ENCODE measurements at regions not wholly inside any gene's neighbourhood (a gene's known extent, or its start where the extent isn't known, plus 50 kb on each side); places are given as distances from the start of the nearest gene placed in this dataset.

DNA sequence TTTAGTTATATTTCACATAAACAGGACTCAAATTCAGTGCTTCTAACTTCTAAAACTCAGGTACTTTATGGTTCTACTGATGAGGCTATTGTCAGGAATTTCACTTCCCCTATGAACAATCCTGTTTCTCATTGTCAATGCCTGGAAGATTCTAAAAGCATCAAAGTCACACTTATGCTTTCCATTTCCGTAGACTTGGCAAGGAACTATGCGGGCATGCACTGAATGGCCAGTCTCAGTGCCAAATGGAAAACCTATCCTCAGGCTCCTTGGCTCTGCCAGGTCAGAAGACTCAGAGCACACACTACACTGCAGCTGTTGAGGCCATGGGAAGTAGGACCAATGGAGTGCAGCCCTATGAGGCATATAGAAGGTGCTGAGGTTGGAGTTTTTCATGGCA is 97.0 kb upstream of the PTPN13 start:
- no peaks in the 10 kb centered on the region for H3K36me3 Mint-ChIP-seq (ENCODE audit: low read depth)
- TF ChIP-seq, protein P1, sequence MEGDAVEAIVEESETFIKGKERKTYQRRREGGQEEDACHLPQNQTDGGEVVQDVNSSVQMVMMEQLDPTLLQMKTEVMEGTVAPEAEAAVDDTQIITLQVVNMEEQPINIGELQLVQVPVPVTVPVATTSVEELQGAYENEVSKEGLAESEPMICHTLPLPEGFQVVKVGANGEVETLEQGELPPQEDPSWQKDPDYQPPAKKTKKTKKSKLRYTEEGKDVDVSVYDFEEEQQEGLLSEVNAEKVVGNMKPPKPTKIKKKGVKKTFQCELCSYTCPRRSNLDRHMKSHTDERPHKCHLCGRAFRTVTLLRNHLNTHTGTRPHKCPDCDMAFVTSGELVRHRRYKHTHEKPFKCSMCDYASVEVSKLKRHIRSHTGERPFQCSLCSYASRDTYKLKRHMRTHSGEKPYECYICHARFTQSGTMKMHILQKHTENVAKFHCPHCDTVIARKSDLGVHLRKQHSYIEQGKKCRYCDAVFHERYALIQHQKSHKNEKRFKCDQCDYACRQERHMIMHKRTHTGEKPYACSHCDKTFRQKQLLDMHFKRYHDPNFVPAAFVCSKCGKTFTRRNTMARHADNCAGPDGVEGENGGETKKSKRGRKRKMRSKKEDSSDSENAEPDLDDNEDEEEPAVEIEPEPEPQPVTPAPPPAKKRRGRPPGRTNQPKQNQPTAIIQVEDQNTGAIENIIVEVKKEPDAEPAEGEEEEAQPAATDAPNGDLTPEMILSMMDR (IDR thresholded peaks at IDR 0.05): no peak
- H3K27me3 Mint-ChIP-seq (ENCODE audit: low read depth, poor library complexity): no peaks in the 10 kb centered on the region
- peaks cover 3% of the 10 kb centered on the region for H3K9me3 Mint-ChIP-seq
- no peak for DNase-seq
- no peak overlapping the region for H3K27ac Mint-ChIP-seq
- H3K4me3 Mint-ChIP-seq: no peak overlapping the region
- peaks cover 4% of the 10 kb centered on the region for H3K4me1 Mint-ChIP-seq

DNA sequence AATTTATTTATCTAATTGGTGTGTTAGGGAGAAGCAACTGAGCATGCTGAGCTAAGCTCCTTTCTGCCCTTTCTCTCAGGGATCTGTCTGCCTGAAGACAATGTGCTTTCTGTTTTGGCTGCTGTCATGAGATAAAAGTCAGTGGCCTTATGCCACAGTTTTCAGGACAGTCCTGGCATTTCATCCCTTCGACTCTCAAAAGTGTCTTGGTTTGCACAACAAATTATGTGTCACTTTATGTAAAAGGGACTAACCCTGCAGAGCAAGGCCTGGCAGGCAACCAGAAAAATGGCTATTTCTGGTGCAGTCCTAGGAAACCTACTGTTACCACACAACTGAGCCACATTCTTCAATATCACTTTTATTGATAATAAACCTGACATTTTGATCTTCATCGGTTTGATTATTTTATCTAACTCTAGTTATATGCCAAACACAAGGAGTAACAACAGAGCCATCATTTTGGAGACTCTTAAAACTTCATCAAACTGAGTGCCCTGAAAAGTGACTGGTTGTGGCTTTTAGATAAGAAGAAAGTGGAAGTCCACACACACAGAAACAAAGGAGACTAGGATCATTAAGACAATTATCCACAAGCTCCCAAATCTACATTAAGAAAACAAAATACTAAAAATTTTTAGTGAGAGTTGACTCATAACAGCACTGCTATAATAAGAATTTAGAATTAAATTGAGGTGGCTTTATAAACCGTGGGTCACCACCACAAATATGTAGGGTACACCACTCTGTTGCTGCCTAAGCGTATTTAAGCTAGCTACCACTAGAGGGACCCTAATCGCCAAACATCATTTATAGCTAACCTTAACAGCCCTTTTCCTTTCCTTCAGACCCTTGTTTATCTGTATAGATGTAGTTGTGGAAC is 95.9 kb upstream of the PTPN13 start:
- no peak overlapping the region for H3K27ac Mint-ChIP-seq
- no peaks in the 10 kb centered on the region for H3K27me3 Mint-ChIP-seq (ENCODE audit: low read depth, poor library complexity)
- TF ChIP-seq, protein P1 (IDR thresholded peaks at IDR 0.05): peak; percentile 88
- H3K4me3 Mint-ChIP-seq: no peak overlapping the region
- H3K9me3 Mint-ChIP-seq: peaks cover 3% of the 10 kb centered on the region
- no peaks in the 10 kb centered on the region for H3K36me3 Mint-ChIP-seq (ENCODE audit: low read depth)
- DNase-seq: peak; percentile 22
- H3K4me1 Mint-ChIP-seq: peaks cover 7% of the 10 kb centered on the region

DNA sequence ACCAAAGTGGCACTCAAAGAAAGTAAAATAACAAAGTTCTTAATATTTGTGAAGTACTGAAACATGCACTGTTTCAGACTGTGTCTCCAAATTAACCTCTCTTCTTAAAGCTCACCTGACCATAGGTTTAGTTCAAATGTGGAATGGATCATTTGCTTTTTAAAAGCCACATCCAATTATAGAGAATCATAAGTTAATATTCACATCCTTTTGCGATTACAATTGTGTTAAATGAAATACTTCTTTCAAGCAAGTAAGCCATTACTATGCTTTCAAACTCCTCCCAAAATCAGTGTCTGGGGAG is 95.3 kb upstream of the PTPN13 start:
- TF ChIP-seq, protein P1 (IDR thresholded peaks at IDR 0.05): no peak
- Mint-ChIP-seq H3K36me3 (ENCODE audit: low read depth) (no peaks in the 10 kb centered on the region), H3K4me1 (peaks cover 8% of the 10 kb centered on the region), H3K27ac (no peak overlapping the region), H3K9me3 (peaks cover 3% of the 10 kb centered on the region), H3K4me3 (no peak overlapping the region), H3K27me3 (ENCODE audit: low read depth, poor library complexity) (no peaks in the 10 kb centered on the region)
- no peak for DNase-seq

DNA sequence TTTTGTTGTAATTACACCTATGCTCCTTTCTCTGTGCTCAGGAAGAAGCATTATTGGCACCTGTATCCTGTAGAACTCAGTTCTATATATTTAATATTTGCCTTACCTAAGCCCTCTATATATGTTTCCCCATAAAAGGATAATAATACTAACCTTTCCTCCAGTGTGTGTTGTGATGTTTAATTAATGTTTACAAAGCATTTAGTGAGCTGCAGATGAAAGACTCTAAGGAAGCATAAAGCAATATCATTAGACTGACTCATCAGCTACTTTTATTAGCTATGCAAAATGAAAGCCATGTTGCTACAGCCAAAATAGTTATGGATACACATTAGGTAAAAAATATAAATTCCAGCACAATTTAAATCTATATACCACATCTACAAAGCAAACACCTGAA is 93.6 kb upstream of the PTPN13 start:
- no peak for DNase-seq
- Mint-ChIP-seq H3K4me3 (no peak overlapping the region), H3K27ac (no peak overlapping the region), H3K27me3 (ENCODE audit: low read depth, poor library complexity) (no peaks in the 10 kb centered on the region), H3K4me1 (peaks cover 4% of the 10 kb centered on the region), H3K36me3 (ENCODE audit: low read depth) (no peaks in the 10 kb centered on the region), H3K9me3 (no peaks in the 10 kb centered on the region)
- TF ChIP-seq, protein P1 (IDR thresholded peaks at IDR 0.05): no peak

DNA sequence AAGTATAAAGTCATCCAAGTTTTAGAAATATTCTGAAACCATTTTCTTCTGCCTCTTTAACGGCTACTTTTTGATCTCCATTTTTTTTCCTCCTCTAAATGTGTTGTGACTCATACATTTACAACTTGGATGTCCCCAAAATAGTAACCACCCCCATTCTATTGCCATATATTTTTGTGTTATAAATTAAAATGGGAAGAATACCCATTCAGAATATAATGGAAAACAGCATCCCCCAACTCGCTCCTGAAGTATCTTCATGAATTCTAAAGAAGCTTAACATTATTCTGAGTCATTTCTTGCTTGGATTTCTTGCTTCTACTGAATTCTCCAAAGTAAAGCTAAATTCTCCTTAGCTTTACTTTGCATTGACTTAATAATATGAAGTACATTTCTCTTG is 92.0 kb upstream of the PTPN13 start:
- no peak for DNase-seq
- Mint-ChIP-seq H3K27me3 (ENCODE audit: low read depth, poor library complexity) (no peaks in the 10 kb centered on the region), H3K36me3 (ENCODE audit: low read depth) (no peaks in the 10 kb centered on the region), H3K4me3 (no peak overlapping the region), H3K9me3 (no peaks in the 10 kb centered on the region), H3K4me1 (peaks cover 18% of the 10 kb centered on the region), H3K27ac (no peak overlapping the region)
- TF ChIP-seq, protein P1 (IDR thresholded peaks at IDR 0.05): no peak

DNA sequence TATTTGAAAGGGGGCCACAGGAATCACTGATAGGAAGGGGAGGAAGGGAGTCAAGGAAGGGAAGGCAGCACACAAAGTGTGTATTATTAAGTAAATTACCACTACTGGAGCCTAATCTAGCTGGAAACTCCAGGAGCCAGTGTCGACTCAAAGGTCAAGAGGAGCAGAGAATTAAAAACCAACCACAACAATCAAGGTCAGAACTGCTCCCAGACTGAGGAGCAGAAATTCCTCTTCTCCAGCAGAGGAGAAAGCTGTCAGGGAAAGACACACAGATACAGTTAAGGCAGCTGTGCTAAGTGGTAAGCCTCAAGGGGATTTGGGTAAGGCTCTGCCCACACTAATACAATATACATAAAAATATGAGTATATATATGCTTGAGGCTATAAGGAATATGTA is 87.5 kb upstream of the PTPN13 start:
- H3K36me3 Mint-ChIP-seq (ENCODE audit: low read depth): peaks cover 5% of the 10 kb centered on the region
- H3K4me3 Mint-ChIP-seq: peak overlapping the region; percentile 6
- H3K4me1 Mint-ChIP-seq: peaks cover 41% of the 10 kb centered on the region
- H3K27me3 Mint-ChIP-seq (ENCODE audit: low read depth, poor library complexity): no peaks in the 10 kb centered on the region
- H3K9me3 Mint-ChIP-seq: peaks cover 3% of the 10 kb centered on the region
- DNase-seq: peak; percentile 6
- peak overlapping the region; percentile 93 for H3K27ac Mint-ChIP-seq
- TF ChIP-seq, protein P1 (IDR thresholded peaks at IDR 0.05): no peak
